ENCODE measurements at regions not wholly inside any gene's neighbourhood (a gene's known extent, or its start where the extent isn't known, plus 50 kb on each side); places are given as distances from the start of the nearest gene placed in this dataset.
"Not testable (repeated sequence)": the region's sequence is repeated elsewhere in the genome, so short reads cannot be mapped to it uniquely, and the experiment has no call there.

- not testable (repeated sequence) for DNase-seq (ENCODE audit: low spot score)
These were observed 1195.5 kb downstream of the TMEM121 start for GRCh38 chr14:106721926-106722325.

- DNase-seq (ENCODE audit: low spot score): not testable (repeated sequence)
These were observed 1196.7 kb downstream of the TMEM121 start for GRCh38 chr14:106722813-106723687.

- DNase-seq (ENCODE audit: low spot score): not testable (repeated sequence)
These were observed 1201.6 kb downstream of the TMEM121 start for GRCh38 chr14:106727962-106728361.

GRCh38 chr14:106728611-106729010 is 1202.2 kb downstream of the TMEM121 start:
- DNase-seq (ENCODE audit: low spot score): no peak

GRCh38 chr14:106729551-106729950 is 1203.2 kb downstream of the TMEM121 start:
- DNase-seq (ENCODE audit: low spot score): no peak

GRCh38 chr14:106733771-106734170 is 1207.4 kb downstream of the TMEM121 start:
- DNase-seq (ENCODE audit: low spot score): no peak

GRCh38 chr14:106737021-106737420 is 1210.6 kb downstream of the TMEM121 start:
- no peak for DNase-seq (ENCODE audit: low spot score)

- DNase-seq (ENCODE audit: low spot score): no peak
These were observed 1211.7 kb downstream of the TMEM121 start for GRCh38 chr14:106738075-106738474.

GRCh38 chr14:106738598-106739258 is 1212.3 kb downstream of the TMEM121 start:
- not testable (repeated sequence) for DNase-seq (ENCODE audit: low spot score)

GRCh38 chr14:106741086-106741827 is 1214.9 kb downstream of the TMEM121 start:
- DNase-seq (ENCODE audit: low spot score): not testable (repeated sequence)

- not testable (repeated sequence) for DNase-seq (ENCODE audit: low spot score)
These were observed 1218.8 kb downstream of the TMEM121 start for GRCh38 chr14:106745016-106745767.

GRCh38 chr14:106750089-106750488 is 1223.7 kb downstream of the TMEM121 start:
- not testable (repeated sequence) for DNase-seq (ENCODE audit: low spot score)

GRCh38 chr14:106753751-106754150 is 1227.4 kb downstream of the TMEM121 start:
- DNase-seq (ENCODE audit: low spot score): not testable (repeated sequence)

- DNase-seq (ENCODE audit: low spot score): not testable (repeated sequence)
These were observed 1231.1 kb downstream of the TMEM121 start for GRCh38 chr14:106757444-106757843.

- not testable (repeated sequence) for DNase-seq (ENCODE audit: low spot score)
These were observed 1235.8 kb downstream of the TMEM121 start for GRCh38 chr14:106761886-106762816.

- DNase-seq (ENCODE audit: low spot score): not testable (repeated sequence)
These were observed 1238.6 kb downstream of the TMEM121 start for GRCh38 chr14:106764968-106765369.

GRCh38 chr14:106766145-106766544 is 1239.8 kb downstream of the TMEM121 start:
- no peak for DNase-seq (ENCODE audit: low spot score)

- not testable (repeated sequence) for DNase-seq (ENCODE audit: low spot score)
These were observed 1240.3 kb downstream of the TMEM121 start for GRCh38 chr14:106766551-106767277.

- not testable (repeated sequence) for DNase-seq (ENCODE audit: low spot score)
These were observed 1241.8 kb downstream of the TMEM121 start for GRCh38 chr14:106768230-106768629.
